NB4 (cell line): ENCODE measurements at regions not wholly inside any gene's neighbourhood (a gene's known extent, or its start where the extent isn't known, plus 50 kb on each side); places are given as distances from the start of the nearest gene placed in this dataset.

Experiments
- POLR2A ChIP-seq: IDR thresholded peaks from 2 replicates; pipeline ENCODE4 v1.6.1; 2011; ENCODE audit warnings: mild to moderate bottlenecking; ENCODE audit not compliant: insufficient read length; ENCODE audit errors: extremely low read depth
- TF ChIP-seq, protein P1 (sequence below): IDR thresholded peaks from one replicate; pipeline ENCODE4 v1.5.1; 2012; ENCODE audit warnings: low read depth, low read length

DNA sequence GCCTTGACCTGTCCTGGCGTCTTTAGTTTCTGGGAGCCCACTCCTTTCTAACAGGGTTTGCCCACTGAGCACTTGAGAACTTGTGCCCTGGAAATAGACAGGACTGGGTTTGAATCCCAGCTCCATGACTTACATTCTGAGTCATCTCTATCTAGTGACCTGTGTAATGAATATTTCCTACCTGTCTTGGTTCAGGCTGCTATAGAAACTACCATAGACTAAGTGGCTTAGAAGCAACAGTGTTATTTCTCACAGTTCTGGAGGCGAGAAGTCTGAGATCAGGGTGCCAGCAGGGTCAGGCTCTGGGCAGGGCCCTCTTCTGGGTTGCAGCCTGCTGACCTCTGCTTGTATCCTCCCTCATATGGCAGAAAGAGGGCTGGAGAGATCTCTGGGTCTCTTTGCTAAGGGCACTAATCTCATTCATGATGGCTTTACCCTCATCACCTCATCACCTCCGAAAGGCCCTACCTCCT is 110.7 kb upstream of the DHX40 start:
- TF ChIP-seq, protein P1, sequence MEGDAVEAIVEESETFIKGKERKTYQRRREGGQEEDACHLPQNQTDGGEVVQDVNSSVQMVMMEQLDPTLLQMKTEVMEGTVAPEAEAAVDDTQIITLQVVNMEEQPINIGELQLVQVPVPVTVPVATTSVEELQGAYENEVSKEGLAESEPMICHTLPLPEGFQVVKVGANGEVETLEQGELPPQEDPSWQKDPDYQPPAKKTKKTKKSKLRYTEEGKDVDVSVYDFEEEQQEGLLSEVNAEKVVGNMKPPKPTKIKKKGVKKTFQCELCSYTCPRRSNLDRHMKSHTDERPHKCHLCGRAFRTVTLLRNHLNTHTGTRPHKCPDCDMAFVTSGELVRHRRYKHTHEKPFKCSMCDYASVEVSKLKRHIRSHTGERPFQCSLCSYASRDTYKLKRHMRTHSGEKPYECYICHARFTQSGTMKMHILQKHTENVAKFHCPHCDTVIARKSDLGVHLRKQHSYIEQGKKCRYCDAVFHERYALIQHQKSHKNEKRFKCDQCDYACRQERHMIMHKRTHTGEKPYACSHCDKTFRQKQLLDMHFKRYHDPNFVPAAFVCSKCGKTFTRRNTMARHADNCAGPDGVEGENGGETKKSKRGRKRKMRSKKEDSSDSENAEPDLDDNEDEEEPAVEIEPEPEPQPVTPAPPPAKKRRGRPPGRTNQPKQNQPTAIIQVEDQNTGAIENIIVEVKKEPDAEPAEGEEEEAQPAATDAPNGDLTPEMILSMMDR, result no peak
- no peak for TF ChIP-seq POLR2A
